Neural progenitor cell (in vitro differentiated cells): ENCODE measurements at regions not wholly inside any gene's neighbourhood (a gene's known extent, or its start where the extent isn't known, plus 50 kb on each side); places are given as distances from the start of the nearest gene placed in this dataset.
"Not testable (repeated sequence)": the region's sequence is repeated elsewhere in the genome, so short reads cannot be mapped to it uniquely, and the experiment has no call there.

Experiments
- DNase-seq: peaks from one replicate; pipeline ENCODE4 v3.0.0-alpha.2; 2016; ENCODE audit warnings: low spot score
- H2AFZ ChIP-seq: fragments of 200-600 bp; sonication (generic); replicated peaks from 2 replicates; pipeline ENCODE4 v1.6.1; 2016; ENCODE audit warnings: antibody characterized with exemption
- H3F3A ChIP-seq: fragments of 200-600 bp; sonication (generic); 2 replicates; pipeline ENCODE4 v1.6.1; 2016; ENCODE audit warnings: antibody characterized with exemption, low read depth
- H3K27ac ChIP-seq: fragments of 200-600 bp; sonication (generic); 2 replicates; pipeline ENCODE4 v1.5.1; 2016; ENCODE audit warnings: mild to moderate bottlenecking
- H3K27me3 ChIP-seq: fragments of 200-600 bp; sonication (generic); 2 replicates; pipeline ENCODE4 v1.6.1; 2016; ENCODE audit warnings: mild to moderate bottlenecking, moderate library complexity
- H3K36me3 ChIP-seq: fragments of 200-600 bp; sonication (generic); 2 replicates; pipeline ENCODE4 v1.5.1; 2016
- H3K4me1 ChIP-seq: fragments of 200-600 bp; sonication (generic); 2 replicates; pipeline ENCODE4 v1.6.1; 2016; ENCODE audit warnings: mixed run types
- H3K4me2 ChIP-seq: fragments of 200-600 bp; sonication (generic); 2 replicates; pipeline ENCODE4 v1.6.1; 2016
- H3K4me3 ChIP-seq: fragments of 200-600 bp; sonication (generic); 2 replicates; pipeline ENCODE4 v1.5.1; 2016
- H3K79me2 ChIP-seq: fragments of 200-600 bp; sonication (generic); 2 replicates; pipeline ENCODE4 v1.6.1; 2016; ENCODE audit warnings: low read depth
- H3K9ac ChIP-seq: fragments of 200-600 bp; sonication (generic); 2 replicates; pipeline ENCODE4 v1.6.1; 2016
- H3K9me3 ChIP-seq: fragments of 200-600 bp; sonication (generic); 2 replicates; pipeline ENCODE4 v1.5.1; 2016; ENCODE audit warnings: low read depth
- H4K20me1 ChIP-seq: fragments of 200-600 bp; sonication (generic); 2 replicates; pipeline ENCODE4 v1.6.1; 2016; ENCODE audit warnings: low read depth
- H3K27ac Mint-ChIP-seq: 3 replicates; pipeline ENCODE4 v1.8.0; 2021; ENCODE audit warnings: mixed read lengths
- H3K27me3 Mint-ChIP-seq: 2 replicates; pipeline ENCODE4 v1.8.0; 2022; ENCODE audit warnings: low read depth, mild to moderate bottlenecking, inconsistent platforms, moderate library complexity, mixed read lengths; ENCODE audit not compliant: insufficient read depth
- H3K36me3 Mint-ChIP-seq: 3 replicates; pipeline ENCODE4 v1.8.0; 2021; ENCODE audit warnings: mixed read lengths
- H3K4me1 Mint-ChIP-seq: 3 replicates; pipeline ENCODE4 v1.8.0; 2021; ENCODE audit warnings: mixed read lengths
- H3K4me3 Mint-ChIP-seq: 3 replicates; pipeline ENCODE4 v1.8.0; 2021; ENCODE audit warnings: mild to moderate bottlenecking, moderate library complexity, mixed read lengths
- H3K9me3 Mint-ChIP-seq: 3 replicates; pipeline ENCODE4 v1.8.0; 2020; ENCODE audit warnings: mixed read lengths
- EZH2 ChIP-seq: fragments of 200-600 bp; sonication (generic); IDR thresholded peaks from 2 replicates; pipeline ENCODE4 v1.6.1; 2017; ENCODE audit warnings: antibody characterized with exemption, mild to moderate bottlenecking, moderate library complexity
- EZH2phosphoT487 ChIP-seq: fragments of 200-600 bp; sonication (generic); IDR thresholded peaks from 2 replicates; pipeline ENCODE4 v1.6.1; 2017; ENCODE audit warnings: antibody characterized with exemption
- TF ChIP-seq, protein P1 (sequence below): fragments of 200-600 bp; sonication (generic); IDR thresholded peaks from 2 replicates; pipeline ENCODE4 v1.5.1; 2017; ENCODE audit warnings: antibody characterized with exemption, mild to moderate bottlenecking

DNA sequence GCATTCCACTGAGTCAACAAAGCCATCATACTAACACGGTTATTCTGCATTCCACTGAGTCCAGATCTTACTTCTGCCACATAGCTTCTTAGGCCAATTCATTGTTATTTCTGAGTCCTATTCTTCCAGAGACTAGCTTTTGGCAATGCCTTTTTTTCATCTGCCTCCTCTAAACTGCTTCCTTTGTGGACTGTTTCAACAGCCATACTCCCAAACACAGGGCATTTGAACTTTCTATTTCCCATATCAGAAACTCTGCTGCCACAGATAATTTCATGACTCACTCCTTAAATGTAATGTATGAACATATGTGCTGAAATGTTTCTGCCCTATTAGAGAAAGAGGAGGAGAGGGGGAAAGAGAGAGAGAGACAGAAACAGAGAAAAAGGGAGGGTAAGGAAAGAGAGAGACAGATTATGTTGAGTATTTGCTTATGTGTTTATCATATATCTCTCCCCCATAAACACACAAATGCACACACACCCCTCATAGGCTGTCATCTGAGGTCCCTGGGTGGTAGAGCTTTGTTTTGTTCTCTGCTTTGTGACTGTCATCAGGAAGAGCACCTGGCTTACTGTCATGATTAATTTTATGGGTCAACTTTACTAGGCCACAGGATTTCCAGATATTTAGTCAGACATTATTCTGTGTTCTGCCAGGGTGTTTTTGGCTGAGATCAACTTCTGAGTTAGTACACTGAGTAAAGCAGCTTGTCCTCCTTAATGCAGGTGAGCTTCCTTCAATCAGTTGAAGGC lies 308.0 kb upstream of the KCND2 start:
- Histone ChIP-seq H3K27ac (no peak overlapping the region), H2AFZ (no peak overlapping the region), H4K20me1 (no peaks in the 10 kb centered on the region), H3K36me3 (no peaks in the 10 kb centered on the region), H3K9ac (no peak overlapping the region), H3K4me3 (no peak overlapping the region), H3K27me3 (no peaks in the 10 kb centered on the region), H3F3A (no peaks in the 10 kb centered on the region), H3K4me2 (no peak overlapping the region), H3K79me2 (no peaks in the 10 kb centered on the region), H3K4me1 (peaks cover 6% of the 10 kb centered on the region), H3K9me3 (no peaks in the 10 kb centered on the region)
- Mint-ChIP-seq H3K27me3 (no peaks in the 10 kb centered on the region), H3K4me1 (no peaks in the 10 kb centered on the region), H3K9me3 (no peaks in the 10 kb centered on the region), H3K27ac (no peak overlapping the region), H3K36me3 (no peaks in the 10 kb centered on the region), H3K4me3 (no peak overlapping the region)
- no peak for DNase-seq
- TF ChIP-seq, protein P1, sequence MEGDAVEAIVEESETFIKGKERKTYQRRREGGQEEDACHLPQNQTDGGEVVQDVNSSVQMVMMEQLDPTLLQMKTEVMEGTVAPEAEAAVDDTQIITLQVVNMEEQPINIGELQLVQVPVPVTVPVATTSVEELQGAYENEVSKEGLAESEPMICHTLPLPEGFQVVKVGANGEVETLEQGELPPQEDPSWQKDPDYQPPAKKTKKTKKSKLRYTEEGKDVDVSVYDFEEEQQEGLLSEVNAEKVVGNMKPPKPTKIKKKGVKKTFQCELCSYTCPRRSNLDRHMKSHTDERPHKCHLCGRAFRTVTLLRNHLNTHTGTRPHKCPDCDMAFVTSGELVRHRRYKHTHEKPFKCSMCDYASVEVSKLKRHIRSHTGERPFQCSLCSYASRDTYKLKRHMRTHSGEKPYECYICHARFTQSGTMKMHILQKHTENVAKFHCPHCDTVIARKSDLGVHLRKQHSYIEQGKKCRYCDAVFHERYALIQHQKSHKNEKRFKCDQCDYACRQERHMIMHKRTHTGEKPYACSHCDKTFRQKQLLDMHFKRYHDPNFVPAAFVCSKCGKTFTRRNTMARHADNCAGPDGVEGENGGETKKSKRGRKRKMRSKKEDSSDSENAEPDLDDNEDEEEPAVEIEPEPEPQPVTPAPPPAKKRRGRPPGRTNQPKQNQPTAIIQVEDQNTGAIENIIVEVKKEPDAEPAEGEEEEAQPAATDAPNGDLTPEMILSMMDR, result no peak

DNA sequence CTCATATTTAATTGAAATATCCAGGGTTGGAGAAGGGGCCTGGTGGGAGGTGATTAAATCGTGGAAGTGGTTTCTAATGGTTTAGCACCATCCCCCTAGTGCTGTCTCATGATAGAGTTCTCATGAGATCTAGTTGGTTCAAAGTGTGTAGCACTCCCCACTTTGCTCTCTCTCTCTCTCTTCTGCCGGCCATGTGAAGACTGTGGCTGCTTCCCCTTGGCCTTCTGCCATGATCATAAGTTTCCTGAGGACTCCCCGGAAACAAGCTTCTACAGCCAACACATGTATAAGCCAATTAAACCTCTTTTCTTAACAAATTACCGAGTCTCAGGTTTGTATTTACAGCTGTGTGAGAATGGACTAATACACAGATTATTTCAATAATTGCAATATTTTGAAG lies 305.8 kb upstream of the KCND2 start:
- H2AFZ ChIP-seq, result no peak overlapping the region
- H3K27me3 Mint-ChIP-seq, result no peaks in the 10 kb centered on the region
- no peak for DNase-seq
- H3K36me3 Mint-ChIP-seq, result no peaks in the 10 kb centered on the region
- H3K4me3 Mint-ChIP-seq, result no peak overlapping the region
- no peaks in the 10 kb centered on the region for H3K9me3 Mint-ChIP-seq
- H3K27me3 ChIP-seq, result no peaks in the 10 kb centered on the region
- no peaks in the 10 kb centered on the region for H3K9me3 ChIP-seq
- H3K4me1 ChIP-seq, result peaks cover 6% of the 10 kb centered on the region
- H3K4me3 ChIP-seq, result no peak overlapping the region
- H3K9ac ChIP-seq, result no peak overlapping the region
- no peak overlapping the region for H3K27ac Mint-ChIP-seq
- no peak overlapping the region for H3K4me2 ChIP-seq
- H4K20me1 ChIP-seq, result no peaks in the 10 kb centered on the region
- H3K4me1 Mint-ChIP-seq, result no peaks in the 10 kb centered on the region
- TF ChIP-seq, protein P1, result no peak
- no peak for TF ChIP-seq EZH2phosphoT487
- no peak for TF ChIP-seq EZH2
- H3F3A ChIP-seq, result no peaks in the 10 kb centered on the region
- no peaks in the 10 kb centered on the region for H3K79me2 ChIP-seq
- no peak overlapping the region for H3K27ac ChIP-seq
- H3K36me3 ChIP-seq, result no peaks in the 10 kb centered on the region

DNA sequence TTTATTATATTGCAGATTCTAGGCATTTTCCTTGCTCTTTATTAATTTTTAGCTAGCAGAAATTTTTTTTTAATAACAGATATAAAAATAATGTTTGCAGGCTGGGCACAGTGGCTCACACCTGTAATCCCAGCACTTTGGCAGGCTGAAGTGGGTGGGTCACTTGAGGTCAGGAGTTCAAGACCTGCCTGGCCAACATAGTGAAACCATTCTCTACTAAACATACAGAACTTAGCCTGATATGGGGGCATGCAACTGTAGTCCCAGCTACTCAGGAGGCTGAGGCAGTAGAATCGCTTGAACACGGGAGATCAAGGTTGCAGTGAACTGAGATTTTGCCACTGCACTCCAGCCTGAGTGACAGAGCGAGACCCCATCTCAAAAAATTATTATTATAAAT lies 304.6 kb upstream of the KCND2 start:
- H3K9me3 ChIP-seq, H3K27me3 Mint-ChIP-seq, H3K4me2 ChIP-seq, H3K9ac ChIP-seq, H3K27ac Mint-ChIP-seq, H3K27me3 ChIP-seq, H3K36me3 Mint-ChIP-seq, H3K9me3 Mint-ChIP-seq, H3K27ac ChIP-seq, H3K79me2 ChIP-seq, H3F3A ChIP-seq, H4K20me1 ChIP-seq, H3K4me1 Mint-ChIP-seq, H3K4me3 ChIP-seq, H3K4me3 Mint-ChIP-seq, H3K4me1 ChIP-seq, DNase-seq, H2AFZ ChIP-seq, H3K36me3 ChIP-seq: not testable (repeated sequence)

DNA sequence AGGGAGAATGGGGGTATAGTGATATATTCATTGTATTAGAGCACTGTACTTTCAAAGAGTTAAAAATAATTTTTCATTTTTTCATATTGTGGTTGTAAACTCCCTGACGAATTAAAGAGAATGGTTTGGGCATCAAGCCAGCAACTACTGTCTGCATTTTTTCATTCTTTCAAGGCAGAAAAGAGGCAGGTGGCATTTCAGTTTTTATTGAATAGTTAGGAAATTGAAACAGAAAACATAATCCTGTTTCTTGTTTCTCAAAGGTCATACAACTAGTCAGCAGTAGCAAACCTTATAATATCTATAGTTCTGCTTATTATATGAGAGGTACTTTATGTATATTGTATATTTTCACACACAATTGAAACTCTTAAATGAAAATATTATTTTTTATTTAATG lies 303.9 kb upstream of the KCND2 start:
- Mint-ChIP-seq H3K9me3 (no peaks in the 10 kb centered on the region), H3K27me3 (no peaks in the 10 kb centered on the region), H3K27ac (no peak overlapping the region), H3K36me3 (no peaks in the 10 kb centered on the region), H3K4me3 (no peak overlapping the region), H3K4me1 (no peaks in the 10 kb centered on the region)
- no peak overlapping the region for H3K9ac ChIP-seq
- H3K36me3 ChIP-seq, result no peaks in the 10 kb centered on the region
- H3F3A ChIP-seq, result no peaks in the 10 kb centered on the region
- H3K4me1 ChIP-seq, result peaks cover 6% of the 10 kb centered on the region
- no peak overlapping the region for H3K27ac ChIP-seq
- H3K4me3 ChIP-seq, result no peak overlapping the region
- no peak overlapping the region for H2AFZ ChIP-seq
- no peak overlapping the region for H3K4me2 ChIP-seq
- H4K20me1 ChIP-seq, result no peaks in the 10 kb centered on the region
- H3K79me2 ChIP-seq, result no peaks in the 10 kb centered on the region
- no peaks in the 10 kb centered on the region for H3K9me3 ChIP-seq
- DNase-seq, result no peak
- no peaks in the 10 kb centered on the region for H3K27me3 ChIP-seq
- TF ChIP-seq EZH2phosphoT487 (no peak), EZH2 (no peak)
- TF ChIP-seq, protein P1, result no peak
